IgD-negative memory B cell (primary cell): ENCODE measurements at regions not wholly inside any gene's neighbourhood (a gene's known extent, or its start where the extent isn't known, plus 50 kb on each side); places are given as distances from the start of the nearest gene placed in this dataset.

Experiments used
- H3K27ac Mint-ChIP-seq, 3 donors: one replicate each; pipeline ENCODE4 v1.8.0; 2020 to 2022; ENCODE audit warnings: mild to moderate bottlenecking in 3 of 3, mixed read lengths in 3 of 3, moderate library complexity in 1 of 3
- H3K27me3 Mint-ChIP-seq: one replicate; pipeline ENCODE4 v1.8.0; 2021; ENCODE audit warnings: mixed read lengths
- H3K36me3 Mint-ChIP-seq: one replicate; pipeline ENCODE4 v1.8.0; 2020; ENCODE audit warnings: mild to moderate bottlenecking, mixed read lengths
- H3K4me1 Mint-ChIP-seq, 3 donors: one replicate each; pipeline ENCODE4 v1.8.0; 2020 to 2022; ENCODE audit warnings: mixed read lengths in 3 of 3, mild to moderate bottlenecking in 1 of 3
- H3K4me3 Mint-ChIP-seq, 4 donors: one replicate each; pipeline ENCODE4 v1.8.0; 2020 to 2022; ENCODE audit warnings: mild to moderate bottlenecking in 4 of 4, mixed read lengths in 4 of 4, moderate library complexity in 3 of 4
- H3K9me3 Mint-ChIP-seq, 3 donors: one replicate each; pipeline ENCODE4 v1.8.0; 2020 to 2021; ENCODE audit warnings: mixed read lengths in 3 of 3, mild to moderate bottlenecking in 1 of 3

DNA sequence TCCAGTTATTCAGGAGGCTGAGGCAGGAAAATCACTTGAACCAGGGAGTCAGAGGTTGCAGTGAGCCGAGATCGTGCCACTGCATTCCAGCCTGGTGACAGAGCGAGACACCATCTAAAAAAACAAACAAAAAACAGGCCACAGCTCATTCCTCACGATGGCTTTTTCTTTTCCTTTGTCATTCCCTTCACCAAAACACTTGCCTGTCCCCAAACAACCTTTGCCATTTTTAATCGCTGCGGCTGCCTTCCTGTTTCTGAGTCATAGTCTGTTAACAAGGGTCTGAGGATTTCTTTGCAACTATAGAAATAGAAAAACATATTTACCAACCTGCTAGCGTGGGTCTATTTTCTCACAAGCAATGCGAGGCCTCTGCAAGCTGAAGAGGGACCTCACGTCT lies 123.0 kb upstream of the FSTL4 start:
- peaks cover 0 to 2% (median 0%) of the 10 kb centered on the region in 3 donors for H3K9me3 Mint-ChIP-seq
- no peak overlapping the region for H3K4me3 Mint-ChIP-seq
- H3K27ac Mint-ChIP-seq: no peak overlapping the region
- no peaks in the 10 kb centered on the region for H3K4me1 Mint-ChIP-seq
- peaks cover 2% of the 10 kb centered on the region for H3K36me3 Mint-ChIP-seq
- H3K27me3 Mint-ChIP-seq: peaks cover 3% of the 10 kb centered on the region

- H3K36me3 Mint-ChIP-seq: peaks cover 2% of the 10 kb centered on the region
- H3K4me1 Mint-ChIP-seq: no peaks in the 10 kb centered on the region
- no peak overlapping the region for H3K4me3 Mint-ChIP-seq
- H3K27me3 Mint-ChIP-seq: peaks cover 3% of the 10 kb centered on the region
- H3K9me3 Mint-ChIP-seq: peaks cover 0 to 2% (median 0%) of the 10 kb centered on the region in 3 donors
- no peak overlapping the region for H3K27ac Mint-ChIP-seq
Measured at GRCh38 chr5:133734916-133735315, 122.6 kb upstream of the FSTL4 start.

GRCh38 chr5:133732536-133732935 lies 120.2 kb upstream of the FSTL4 start:
- Mint-ChIP-seq H3K36me3 (no peaks in the 10 kb centered on the region), H3K4me3 (no peak overlapping the region), H3K27me3 (peaks cover 5% of the 10 kb centered on the region), H3K27ac (peak overlapping the region in 1 of 3 donors; percentile 72), H3K9me3 (peaks cover 0 to 4% (median 0%) of the 10 kb centered on the region in 3 donors), H3K4me1 (no peaks in the 10 kb centered on the region)

DNA sequence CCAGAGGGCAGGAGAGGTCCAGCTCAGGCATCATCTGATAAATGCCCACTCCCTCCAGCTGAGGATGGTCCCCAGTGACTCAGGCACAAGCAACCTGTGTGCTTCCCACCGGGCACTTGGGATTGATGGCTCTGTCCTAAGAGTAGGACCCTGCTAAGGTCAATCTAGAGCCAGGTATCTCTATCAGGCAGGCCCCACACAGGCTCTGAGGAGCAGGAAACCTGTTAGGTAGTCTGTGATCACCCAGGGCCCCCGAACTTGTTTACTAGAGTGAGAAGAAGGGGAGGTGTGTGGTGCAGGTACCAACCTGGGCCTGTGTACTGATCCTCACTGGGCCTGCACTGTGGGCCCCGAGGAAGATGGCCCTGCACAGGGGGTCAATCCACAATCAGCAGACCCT lies 119.6 kb upstream of the FSTL4 start:
- Mint-ChIP-seq H3K4me3 (no peak overlapping the region), H3K27ac (no peak overlapping the region), H3K4me1 (no peaks in the 10 kb centered on the region), H3K36me3 (no peaks in the 10 kb centered on the region), H3K27me3 (peaks cover 7% of the 10 kb centered on the region), H3K9me3 (peaks cover 0 to 4% (median 0%) of the 10 kb centered on the region in 3 donors)

DNA sequence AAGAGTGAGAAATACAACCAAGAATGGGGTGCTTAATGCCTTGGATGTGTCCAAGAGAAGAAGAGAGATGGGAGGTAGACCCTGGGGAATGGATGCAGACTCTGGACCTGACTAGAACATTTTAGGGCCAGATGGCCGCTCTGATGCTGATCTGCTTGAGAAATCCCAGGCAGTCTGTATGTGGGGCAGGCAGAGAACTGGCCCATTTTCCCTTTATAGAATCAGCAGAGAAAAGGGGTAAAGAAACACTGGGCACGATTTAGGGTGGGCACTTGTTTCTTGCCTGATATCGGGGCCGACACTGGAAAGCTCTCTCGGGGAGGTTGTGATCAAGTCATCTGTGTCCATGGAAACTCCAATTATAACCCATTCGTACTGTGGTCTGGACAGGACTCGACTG lies 118.5 kb upstream of the FSTL4 start:
- Mint-ChIP-seq H3K9me3 (peaks cover 0 to 4% (median 2%) of the 10 kb centered on the region in 3 donors), H3K4me1 (no peaks in the 10 kb centered on the region), H3K4me3 (no peak overlapping the region), H3K36me3 (no peaks in the 10 kb centered on the region), H3K27ac (no peak overlapping the region), H3K27me3 (peaks cover 11% of the 10 kb centered on the region)

- Mint-ChIP-seq H3K9me3 (peaks cover 0 to 4% (median 2%) of the 10 kb centered on the region in 3 donors), H3K36me3 (no peaks in the 10 kb centered on the region), H3K4me3 (no peak overlapping the region), H3K27me3 (peaks cover 11% of the 10 kb centered on the region), H3K4me1 (no peaks in the 10 kb centered on the region), H3K27ac (no peak overlapping the region)
Measured at GRCh38 chr5:133730346-133730745, 118.0 kb upstream of the FSTL4 start.

DNA sequence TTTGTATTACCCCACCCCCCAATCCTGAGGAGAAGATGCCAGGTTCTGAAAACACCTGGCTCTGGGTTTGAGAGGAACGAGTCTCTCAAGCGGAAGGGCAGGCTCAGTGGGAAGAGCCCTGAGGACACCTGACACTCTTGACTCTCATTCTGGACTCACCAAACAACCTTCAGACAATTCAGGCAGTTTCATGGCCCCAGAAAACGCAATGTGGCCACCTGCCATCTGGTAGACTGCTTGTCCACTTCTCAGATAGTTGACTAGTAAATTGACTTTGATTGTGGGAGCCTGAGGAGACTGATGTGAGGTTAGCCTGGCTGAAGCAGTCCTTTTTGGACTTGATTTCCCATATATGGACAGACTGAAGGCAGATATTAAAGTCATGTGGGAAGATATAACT lies 117.5 kb upstream of the FSTL4 start:
- H3K4me3 Mint-ChIP-seq: no peak overlapping the region
- no peak overlapping the region for H3K27ac Mint-ChIP-seq
- H3K9me3 Mint-ChIP-seq: peaks cover 0 to 4% (median 2%) of the 10 kb centered on the region in 3 donors
- H3K4me1 Mint-ChIP-seq: no peaks in the 10 kb centered on the region
- no peaks in the 10 kb centered on the region for H3K36me3 Mint-ChIP-seq
- H3K27me3 Mint-ChIP-seq: peaks cover 11% of the 10 kb centered on the region

GRCh38 chr5:133728475-133728874 lies 116.1 kb upstream of the FSTL4 start:
- Mint-ChIP-seq H3K4me3 (no peak overlapping the region), H3K9me3 (peaks cover 0 to 4% (median 2%) of the 10 kb centered on the region in 3 donors), H3K4me1 (no peaks in the 10 kb centered on the region), H3K36me3 (no peaks in the 10 kb centered on the region), H3K27ac (no peak overlapping the region), H3K27me3 (peaks cover 11% of the 10 kb centered on the region)

DNA sequence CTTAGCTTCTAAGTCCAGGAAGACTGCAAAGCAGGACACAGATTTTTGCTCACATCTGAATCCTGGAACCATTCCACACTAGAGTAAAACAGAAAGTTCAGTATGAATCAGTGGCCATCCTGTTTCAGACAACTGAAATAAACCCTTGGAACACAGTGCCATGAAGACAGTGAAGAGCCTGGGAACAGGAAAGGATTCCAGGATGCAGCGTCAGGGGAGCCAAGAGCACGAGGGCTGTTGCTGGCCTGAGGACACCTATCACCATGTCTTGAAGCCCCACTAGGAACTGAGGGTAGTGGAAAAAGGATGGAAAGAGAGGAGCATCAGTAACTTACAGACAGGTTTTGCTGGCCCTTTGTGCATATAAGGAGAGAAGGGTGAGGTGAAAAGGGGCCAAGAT lies 115.3 kb upstream of the FSTL4 start:
- peak overlapping the region in 1 of 3 donors; percentile 83 for H3K27ac Mint-ChIP-seq
- no peaks in the 10 kb centered on the region for H3K4me1 Mint-ChIP-seq
- peaks cover under 1% of the 10 kb centered on the region for H3K36me3 Mint-ChIP-seq
- H3K9me3 Mint-ChIP-seq: peaks cover 2 to 7% (median 5%) of the 10 kb centered on the region in 3 donors
- H3K27me3 Mint-ChIP-seq: peaks cover 11% of the 10 kb centered on the region
- H3K4me3 Mint-ChIP-seq: no peak overlapping the region

GRCh38 chr5:133723651-133724366 lies 111.5 kb upstream of the FSTL4 start:
- Mint-ChIP-seq H3K4me1 (no peaks in the 10 kb centered on the region), H3K9me3 (peaks cover 11 to 26% (median 18%) of the 10 kb centered on the region in 3 donors), H3K27ac (no peak overlapping the region), H3K27me3 (peaks cover 9% of the 10 kb centered on the region), H3K36me3 (peaks cover 9% of the 10 kb centered on the region), H3K4me3 (no peak overlapping the region)

DNA sequence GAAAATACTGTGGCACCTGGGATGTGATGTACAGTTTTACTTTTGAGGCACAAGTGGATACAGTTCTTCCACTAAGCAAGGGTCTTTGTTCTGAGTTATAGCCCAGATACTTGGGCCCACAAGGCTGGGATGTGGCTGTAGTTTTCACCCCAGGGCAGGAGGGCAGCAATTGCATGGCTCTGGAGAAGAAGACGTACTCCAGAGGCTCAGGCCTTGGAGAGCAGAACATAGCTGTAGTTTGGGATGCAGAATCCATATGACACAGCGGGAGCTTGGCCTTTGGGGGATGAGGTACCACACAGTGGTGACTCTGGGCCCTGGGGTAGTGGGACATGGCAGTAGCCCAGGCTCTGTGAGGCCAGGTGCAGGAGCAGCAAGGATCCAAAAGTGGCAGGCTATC lies 110.8 kb upstream of the FSTL4 start:
- Mint-ChIP-seq H3K27ac (no peak overlapping the region), H3K4me1 (no peaks in the 10 kb centered on the region), H3K9me3 (peaks cover 11 to 26% (median 18%) of the 10 kb centered on the region in 3 donors), H3K27me3 (peaks cover 10% of the 10 kb centered on the region), H3K36me3 (peaks cover 9% of the 10 kb centered on the region), H3K4me3 (no peak overlapping the region)

- Mint-ChIP-seq H3K4me1 (no peaks in the 10 kb centered on the region), H3K36me3 (peaks cover 9% of the 10 kb centered on the region), H3K27me3 (peaks cover 5% of the 10 kb centered on the region), H3K4me3 (no peak overlapping the region), H3K9me3 (peaks cover 11 to 26% (median 18%) of the 10 kb centered on the region in 3 donors), H3K27ac (no peak overlapping the region)
Measured at GRCh38 chr5:133721365-133721764, 109.0 kb upstream of the FSTL4 start.

DNA sequence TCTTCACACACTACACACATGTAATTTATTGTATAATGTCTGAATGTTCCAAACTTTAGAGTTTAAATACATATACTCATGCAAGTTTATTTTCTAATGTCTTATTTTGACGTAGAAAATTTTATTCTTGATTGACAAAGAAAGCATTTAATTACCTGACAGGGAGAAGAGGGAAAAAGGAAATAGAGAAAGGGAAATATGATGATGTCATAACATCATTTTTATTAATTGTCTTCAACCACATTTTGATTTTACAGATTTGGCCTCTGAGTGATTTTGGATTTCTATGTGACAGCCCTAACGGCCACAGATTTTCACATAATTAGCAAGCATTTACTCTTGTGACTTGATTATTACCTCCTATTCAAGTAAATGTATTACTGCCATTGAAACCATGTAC lies 106.1 kb upstream of the FSTL4 start:
- Mint-ChIP-seq H3K36me3 (peaks cover 9% of the 10 kb centered on the region), H3K4me1 (no peaks in the 10 kb centered on the region), H3K27me3 (peaks cover 8% of the 10 kb centered on the region), H3K27ac (no peak overlapping the region), H3K9me3 (peaks cover 11 to 26% (median 18%) of the 10 kb centered on the region in 3 donors), H3K4me3 (no peak overlapping the region)

DNA sequence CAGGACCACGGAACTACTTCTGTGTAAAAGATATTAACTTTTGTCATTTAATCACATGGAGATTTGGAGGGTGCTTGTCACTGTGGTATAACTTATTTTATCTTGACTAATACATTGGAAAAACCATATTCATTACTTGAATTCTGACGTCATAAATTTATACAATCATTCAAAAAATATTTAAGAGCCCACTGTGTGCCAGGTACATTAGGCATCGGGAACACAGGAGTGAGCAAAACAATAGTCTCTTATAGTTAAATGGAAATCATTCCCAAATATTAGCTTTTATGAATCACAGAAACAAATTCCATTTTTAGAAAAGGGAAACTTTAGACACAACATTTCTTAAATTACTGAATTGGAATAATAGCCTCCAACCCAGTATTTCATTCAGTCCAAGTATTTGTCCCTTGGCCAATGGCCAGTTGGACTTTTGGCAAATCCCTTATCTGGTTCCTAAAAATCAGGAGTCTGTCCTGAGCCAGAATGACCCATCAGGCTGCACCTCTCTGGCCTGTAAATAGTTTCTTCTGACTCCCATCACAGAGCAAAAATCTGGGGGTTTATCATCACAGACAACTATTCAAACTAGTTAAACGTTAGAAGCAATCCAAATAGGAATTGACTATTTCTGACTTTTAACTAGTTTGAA lies 104.3 kb upstream of the FSTL4 start:
- no peaks in the 10 kb centered on the region for H3K4me1 Mint-ChIP-seq
- no peak overlapping the region for H3K4me3 Mint-ChIP-seq
- H3K27me3 Mint-ChIP-seq: peaks cover 7% of the 10 kb centered on the region
- peaks cover 4 to 12% (median 11%) of the 10 kb centered on the region in 3 donors for H3K9me3 Mint-ChIP-seq
- H3K36me3 Mint-ChIP-seq: peaks cover 4% of the 10 kb centered on the region
- H3K27ac Mint-ChIP-seq: no peak overlapping the region

GRCh38 chr5:133715616-133716015 lies 103.3 kb upstream of the FSTL4 start:
- no peaks in the 10 kb centered on the region for H3K4me1 Mint-ChIP-seq
- H3K27me3 Mint-ChIP-seq: peaks cover 7% of the 10 kb centered on the region
- peaks cover 2 to 9% (median 3%) of the 10 kb centered on the region in 3 donors for H3K9me3 Mint-ChIP-seq
- H3K36me3 Mint-ChIP-seq: peaks cover 1% of the 10 kb centered on the region
- no peak overlapping the region for H3K27ac Mint-ChIP-seq
- H3K4me3 Mint-ChIP-seq: no peak overlapping the region

DNA sequence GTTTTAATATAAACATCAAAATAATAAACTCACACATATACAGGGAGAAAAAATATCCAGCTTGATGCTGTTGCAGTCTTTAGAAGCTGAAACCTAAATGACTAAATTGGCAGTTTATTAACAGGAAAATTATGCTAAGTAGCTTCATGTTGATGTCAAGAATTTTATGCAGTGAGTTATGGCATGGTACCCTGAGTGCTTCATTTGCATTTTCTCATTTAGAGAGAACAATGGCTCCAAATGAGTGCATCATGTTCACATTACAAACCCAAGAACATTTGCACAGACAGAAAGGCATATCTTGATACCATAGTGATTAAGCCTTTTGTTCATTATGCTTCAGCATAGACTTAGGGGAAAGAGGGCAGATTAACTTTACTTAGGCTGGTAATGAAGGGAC lies 102.9 kb upstream of the FSTL4 start:
- peaks cover 7% of the 10 kb centered on the region for H3K27me3 Mint-ChIP-seq
- H3K9me3 Mint-ChIP-seq: peaks cover 0 to 5% (median 0%) of the 10 kb centered on the region in 3 donors
- no peaks in the 10 kb centered on the region for H3K36me3 Mint-ChIP-seq
- H3K4me3 Mint-ChIP-seq: no peak overlapping the region
- H3K27ac Mint-ChIP-seq: no peak overlapping the region
- no peaks in the 10 kb centered on the region for H3K4me1 Mint-ChIP-seq
